ENCODE measurements at regions not wholly inside any gene's neighbourhood (a gene's known extent, or its start where the extent isn't known, plus 50 kb on each side); places are given as distances from the start of the nearest gene placed in this dataset.

GRCh38 chr16:52874042-52874441, 178.7 kb downstream of the CHD9NB start:
- no peak for TF ChIP-seq CTCF (IDR thresholded peaks at IDR 0.05 in 2 of 3, conservative IDR thresholded peaks at IDR 0.05 in 1 of 3; ENCODE audit: insufficient read depth in 2 of 3, low read depth in 1 of 3, low read length in 3 of 3)
- no peak for TF ChIP-seq POLR3A (IDR thresholded peaks at IDR 0.05; ENCODE audit: borderline replicate concordance, extremely low read depth, insufficient read depth, insufficient read length)
- TF ChIP-seq RBBP5 (IDR thresholded peaks at IDR 0.05; ENCODE audit: borderline replicate concordance, insufficient read depth, low read length, poor library complexity, severe bottlenecking) = no peak
- no peak for TF ChIP-seq USF2 (CRISPR knock-in tag; IDR thresholded peaks at IDR 0.05)
- TF ChIP-seq MAFK (IDR thresholded peaks at IDR 0.05; ENCODE audit: low read length) = no peak
- TF ChIP-seq GABPA (tag; conservative IDR thresholded peaks at IDR 0.05; ENCODE audit: low read depth) = no peak
- TF ChIP-seq SAFB2 (IDR thresholded peaks at IDR 0.05; ENCODE audit: borderline replicate concordance, low read depth, low read length, severe bottlenecking) = no peak
- no peak for TF ChIP-seq DEAF1 (CRISPR knock-in tag; IDR thresholded peaks at IDR 0.05)
- TF ChIP-seq POLR2A (conservative IDR thresholded peaks at IDR 0.05) = no peak
- no peak for TF ChIP-seq ZNF695 (CRISPR knock-in tag; IDR thresholded peaks at IDR 0.05)
- no peak for TF ChIP-seq FOS (IDR thresholded peaks at IDR 0.05; ENCODE audit: extremely low read depth, insufficient read length)
- TF ChIP-seq SP1 (CRISPR knock-in tag; IDR thresholded peaks at IDR 0.05) = no peak
